ENCODE measurements at regions not wholly inside any gene's neighbourhood (a gene's known extent, or its start where the extent isn't known, plus 50 kb on each side); places are given as distances from the start of the nearest gene placed in this dataset.

DNA sequence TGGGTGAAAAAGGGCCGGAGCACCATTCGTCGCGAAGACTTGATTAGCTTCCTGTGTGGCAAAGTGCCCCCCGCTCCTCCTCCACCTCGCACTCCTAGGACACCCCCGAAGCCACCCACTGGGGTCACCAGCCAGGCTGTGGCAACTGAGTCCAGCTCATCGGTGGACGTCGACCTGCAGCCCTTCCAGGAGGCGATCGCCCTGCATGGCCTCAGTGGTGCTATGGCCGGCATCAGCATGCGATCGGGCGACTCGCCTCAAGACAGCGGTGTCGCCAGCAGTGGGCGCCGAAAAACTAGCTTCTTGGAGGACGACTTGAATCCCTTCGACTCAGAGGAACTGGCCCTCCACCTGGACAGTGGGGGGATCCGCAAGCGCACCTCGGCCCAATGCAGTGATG is 126.8 kb upstream of the CXorf66 start:
- no peak for TF ChIP-seq POLR2A (IDR thresholded peaks at IDR 0.05; ENCODE audit: low read length)
- no peak for TF ChIP-seq GATA1 (IDR thresholded peaks at IDR 0.05; ENCODE audit: low read depth, low read length)
